GM23338 (cell line): ENCODE measurements at regions not wholly inside any gene's neighbourhood (a gene's known extent, or its start where the extent isn't known, plus 50 kb on each side); places are given as distances from the start of the nearest gene placed in this dataset.
A peak's percentile ranks its signal among the peaks of the same experiment; 100 is the strongest.

ENCODE experiments used
- ATAC-seq: fragments of 200-7000 bp; cut with Tn5 transposase; 3 replicates; pipeline ENCODE4 v1.9.1; 2020
- DNase-seq: peaks from one replicate; pipeline ENCODE4 v3.0.0-alpha.2; 2015; ENCODE audit warnings: low spot score
- H2AFZ ChIP-seq: fragments of 200-600 bp; sonication (generic); 2 replicates; pipeline ENCODE4 v1.8.0; 2016; ENCODE audit warnings: antibody characterized with exemption, mild to moderate bottlenecking, moderate library complexity
- H3F3A ChIP-seq: fragments of 200-600 bp; sonication (generic); replicated peaks from 2 replicates; pipeline ENCODE4 v1.8.0; 2017; ENCODE audit warnings: antibody characterized with exemption, mixed run types, low read depth
- H3K27ac ChIP-seq: fragments of 200-600 bp; sonication (generic); 2 replicates; pipeline ENCODE4 v1.6.1; 2016; ENCODE audit warnings: low read depth
- H3K27me3 ChIP-seq: fragments of 200-600 bp; sonication (generic); 2 replicates; pipeline ENCODE4 v1.8.0; 2016; ENCODE audit warnings: mild to moderate bottlenecking, mixed run types, moderate library complexity; ENCODE audit not compliant: insufficient read depth
- H3K36me3 ChIP-seq: fragments of 200-600 bp; sonication (generic); 2 replicates; pipeline ENCODE4 v1.8.0; 2016; ENCODE audit warnings: mild to moderate bottlenecking; ENCODE audit not compliant: insufficient read depth
- H3K4me1 ChIP-seq: fragments of 200-600 bp; sonication (generic); 2 replicates; pipeline ENCODE4 v1.8.0; 2016; ENCODE audit warnings: mild to moderate bottlenecking, moderate library complexity; ENCODE audit not compliant: insufficient read depth
- H3K4me2 ChIP-seq: fragments of 200-600 bp; sonication (generic); 2 replicates; pipeline ENCODE4 v1.7.1; 2017; ENCODE audit warnings: mixed run types
- H3K4me3 ChIP-seq: fragments of 200-600 bp; sonication (generic); 2 replicates; pipeline ENCODE4 v1.6.1; 2016; ENCODE audit warnings: mixed run types
- H3K79me2 ChIP-seq: fragments of 200-600 bp; sonication (generic); replicated peaks from 2 replicates; pipeline ENCODE4 v1.8.0; 2017; ENCODE audit warnings: mild to moderate bottlenecking; ENCODE audit not compliant: insufficient read depth
- H3K9me2 ChIP-seq: fragments of 200-600 bp; sonication (generic); 2 replicates; pipeline ENCODE4 v1.8.0; 2017; ENCODE audit not compliant: insufficient read depth
- H4K20me1 ChIP-seq: fragments of 200-600 bp; sonication (generic); replicated peaks from 2 replicates; pipeline ENCODE4 v1.8.0; 2017; ENCODE audit warnings: mild to moderate bottlenecking; ENCODE audit not compliant: insufficient read depth
- H3K27ac Mint-ChIP-seq: 2 replicates; pipeline ENCODE4 v1.8.0; 2020; ENCODE audit warnings: inconsistent platforms, mild to moderate bottlenecking, moderate library complexity, mixed read lengths
- H3K27me3 Mint-ChIP-seq: 3 replicates; pipeline ENCODE4 v1.8.0; 2022; ENCODE audit warnings: low read depth, mild to moderate bottlenecking, moderate library complexity, mixed read lengths, inconsistent platforms; ENCODE audit not compliant: insufficient read depth, poor library complexity
- H3K36me3 Mint-ChIP-seq: 3 replicates; pipeline ENCODE4 v1.8.0; 2021; ENCODE audit warnings: low read depth, mild to moderate bottlenecking, inconsistent platforms, moderate library complexity, mixed read lengths
- H3K4me1 Mint-ChIP-seq: 3 replicates; pipeline ENCODE4 v1.8.0; 2020; ENCODE audit warnings: mild to moderate bottlenecking, inconsistent platforms, mixed read lengths
- H3K4me3 Mint-ChIP-seq: 3 replicates; pipeline ENCODE4 v1.8.0; 2021; ENCODE audit warnings: moderate library complexity, mild to moderate bottlenecking, inconsistent platforms, mixed read lengths
- H3K9me3 Mint-ChIP-seq: 3 replicates; pipeline ENCODE4 v1.8.0; 2020; ENCODE audit warnings: moderate library complexity, mild to moderate bottlenecking, inconsistent platforms, mixed read lengths
- TF ChIP-seq, protein P1 (sequence below), 2 experiments: fragments of 200-600 bp in 1 of 2; sonication (generic) in 1 of 2; conservative IDR thresholded peaks; 2 replicates each; pipeline versions ENCODE4 v1.5.1 to v1.6.1; 2016 to 2017; ENCODE audit warnings: antibody characterized with exemption in 2 of 2, low read depth in 2 of 2, mild to moderate bottlenecking in 2 of 2, moderate library complexity in 1 of 2
- TF ChIP-seq, protein P2 (sequence below): fragments of 250-450 bp; sonication (Bioruptor Pico); IDR thresholded peaks from 2 replicates; pipeline ENCODE4 v1.5.0; 2020; ENCODE audit warnings: mild to moderate bottlenecking, moderate library complexity

DNA sequence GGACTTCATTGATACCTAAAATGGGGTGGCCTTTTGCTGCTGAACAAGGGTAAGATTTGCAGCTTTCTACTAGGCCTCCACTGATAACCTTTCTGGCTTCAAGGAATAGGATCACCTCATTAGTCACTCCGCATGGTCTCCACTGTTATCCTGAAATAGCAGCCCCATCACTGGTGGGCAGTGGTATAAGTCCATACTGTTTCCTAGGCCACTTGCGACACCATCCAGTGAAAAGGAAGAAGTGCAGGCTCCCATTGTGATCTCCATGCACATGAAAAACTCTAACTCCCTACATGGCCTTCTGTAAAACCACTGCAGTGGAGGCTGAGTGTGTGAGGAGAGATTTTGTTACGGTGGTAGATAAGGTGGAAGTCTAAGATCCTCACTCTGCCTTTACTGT lies 1455.9 kb downstream of the SI start:
- peak; percentile 100 for ATAC-seq
- no peaks in the 10 kb centered on the region for H3K36me3 Mint-ChIP-seq
- H3K27ac Mint-ChIP-seq = no peak overlapping the region

More for the DNA sequence above, 1455.9 kb downstream of the SI start:
- H3K4me2 ChIP-seq = no peak overlapping the region
- no peak overlapping the region for H3K4me3 ChIP-seq
- H3K4me3 Mint-ChIP-seq = no peak overlapping the region
- H3K9me2 ChIP-seq = no peaks in the 10 kb centered on the region
- H4K20me1 ChIP-seq = no peaks in the 10 kb centered on the region
- no peaks in the 10 kb centered on the region for H3K9me3 Mint-ChIP-seq
- H3K27ac ChIP-seq = no peak overlapping the region
- no peaks in the 10 kb centered on the region for H3K4me1 ChIP-seq
- H2AFZ ChIP-seq = no peak overlapping the region
- H3K4me1 Mint-ChIP-seq = no peaks in the 10 kb centered on the region; the same call in 2 of the 3 replicates
- no peaks in the 10 kb centered on the region for H3K27me3 ChIP-seq
- no peaks in the 10 kb centered on the region for H3K27me3 Mint-ChIP-seq
- H3K36me3 ChIP-seq = no peaks in the 10 kb centered on the region
- TF ChIP-seq, protein P1, sequence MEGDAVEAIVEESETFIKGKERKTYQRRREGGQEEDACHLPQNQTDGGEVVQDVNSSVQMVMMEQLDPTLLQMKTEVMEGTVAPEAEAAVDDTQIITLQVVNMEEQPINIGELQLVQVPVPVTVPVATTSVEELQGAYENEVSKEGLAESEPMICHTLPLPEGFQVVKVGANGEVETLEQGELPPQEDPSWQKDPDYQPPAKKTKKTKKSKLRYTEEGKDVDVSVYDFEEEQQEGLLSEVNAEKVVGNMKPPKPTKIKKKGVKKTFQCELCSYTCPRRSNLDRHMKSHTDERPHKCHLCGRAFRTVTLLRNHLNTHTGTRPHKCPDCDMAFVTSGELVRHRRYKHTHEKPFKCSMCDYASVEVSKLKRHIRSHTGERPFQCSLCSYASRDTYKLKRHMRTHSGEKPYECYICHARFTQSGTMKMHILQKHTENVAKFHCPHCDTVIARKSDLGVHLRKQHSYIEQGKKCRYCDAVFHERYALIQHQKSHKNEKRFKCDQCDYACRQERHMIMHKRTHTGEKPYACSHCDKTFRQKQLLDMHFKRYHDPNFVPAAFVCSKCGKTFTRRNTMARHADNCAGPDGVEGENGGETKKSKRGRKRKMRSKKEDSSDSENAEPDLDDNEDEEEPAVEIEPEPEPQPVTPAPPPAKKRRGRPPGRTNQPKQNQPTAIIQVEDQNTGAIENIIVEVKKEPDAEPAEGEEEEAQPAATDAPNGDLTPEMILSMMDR (conservative IDR thresholded peaks at IDR 0.05; ENCODE audit: low read depth in 2 of 2) = peak; percentile 66 to 94
- TF ChIP-seq, protein P2, sequence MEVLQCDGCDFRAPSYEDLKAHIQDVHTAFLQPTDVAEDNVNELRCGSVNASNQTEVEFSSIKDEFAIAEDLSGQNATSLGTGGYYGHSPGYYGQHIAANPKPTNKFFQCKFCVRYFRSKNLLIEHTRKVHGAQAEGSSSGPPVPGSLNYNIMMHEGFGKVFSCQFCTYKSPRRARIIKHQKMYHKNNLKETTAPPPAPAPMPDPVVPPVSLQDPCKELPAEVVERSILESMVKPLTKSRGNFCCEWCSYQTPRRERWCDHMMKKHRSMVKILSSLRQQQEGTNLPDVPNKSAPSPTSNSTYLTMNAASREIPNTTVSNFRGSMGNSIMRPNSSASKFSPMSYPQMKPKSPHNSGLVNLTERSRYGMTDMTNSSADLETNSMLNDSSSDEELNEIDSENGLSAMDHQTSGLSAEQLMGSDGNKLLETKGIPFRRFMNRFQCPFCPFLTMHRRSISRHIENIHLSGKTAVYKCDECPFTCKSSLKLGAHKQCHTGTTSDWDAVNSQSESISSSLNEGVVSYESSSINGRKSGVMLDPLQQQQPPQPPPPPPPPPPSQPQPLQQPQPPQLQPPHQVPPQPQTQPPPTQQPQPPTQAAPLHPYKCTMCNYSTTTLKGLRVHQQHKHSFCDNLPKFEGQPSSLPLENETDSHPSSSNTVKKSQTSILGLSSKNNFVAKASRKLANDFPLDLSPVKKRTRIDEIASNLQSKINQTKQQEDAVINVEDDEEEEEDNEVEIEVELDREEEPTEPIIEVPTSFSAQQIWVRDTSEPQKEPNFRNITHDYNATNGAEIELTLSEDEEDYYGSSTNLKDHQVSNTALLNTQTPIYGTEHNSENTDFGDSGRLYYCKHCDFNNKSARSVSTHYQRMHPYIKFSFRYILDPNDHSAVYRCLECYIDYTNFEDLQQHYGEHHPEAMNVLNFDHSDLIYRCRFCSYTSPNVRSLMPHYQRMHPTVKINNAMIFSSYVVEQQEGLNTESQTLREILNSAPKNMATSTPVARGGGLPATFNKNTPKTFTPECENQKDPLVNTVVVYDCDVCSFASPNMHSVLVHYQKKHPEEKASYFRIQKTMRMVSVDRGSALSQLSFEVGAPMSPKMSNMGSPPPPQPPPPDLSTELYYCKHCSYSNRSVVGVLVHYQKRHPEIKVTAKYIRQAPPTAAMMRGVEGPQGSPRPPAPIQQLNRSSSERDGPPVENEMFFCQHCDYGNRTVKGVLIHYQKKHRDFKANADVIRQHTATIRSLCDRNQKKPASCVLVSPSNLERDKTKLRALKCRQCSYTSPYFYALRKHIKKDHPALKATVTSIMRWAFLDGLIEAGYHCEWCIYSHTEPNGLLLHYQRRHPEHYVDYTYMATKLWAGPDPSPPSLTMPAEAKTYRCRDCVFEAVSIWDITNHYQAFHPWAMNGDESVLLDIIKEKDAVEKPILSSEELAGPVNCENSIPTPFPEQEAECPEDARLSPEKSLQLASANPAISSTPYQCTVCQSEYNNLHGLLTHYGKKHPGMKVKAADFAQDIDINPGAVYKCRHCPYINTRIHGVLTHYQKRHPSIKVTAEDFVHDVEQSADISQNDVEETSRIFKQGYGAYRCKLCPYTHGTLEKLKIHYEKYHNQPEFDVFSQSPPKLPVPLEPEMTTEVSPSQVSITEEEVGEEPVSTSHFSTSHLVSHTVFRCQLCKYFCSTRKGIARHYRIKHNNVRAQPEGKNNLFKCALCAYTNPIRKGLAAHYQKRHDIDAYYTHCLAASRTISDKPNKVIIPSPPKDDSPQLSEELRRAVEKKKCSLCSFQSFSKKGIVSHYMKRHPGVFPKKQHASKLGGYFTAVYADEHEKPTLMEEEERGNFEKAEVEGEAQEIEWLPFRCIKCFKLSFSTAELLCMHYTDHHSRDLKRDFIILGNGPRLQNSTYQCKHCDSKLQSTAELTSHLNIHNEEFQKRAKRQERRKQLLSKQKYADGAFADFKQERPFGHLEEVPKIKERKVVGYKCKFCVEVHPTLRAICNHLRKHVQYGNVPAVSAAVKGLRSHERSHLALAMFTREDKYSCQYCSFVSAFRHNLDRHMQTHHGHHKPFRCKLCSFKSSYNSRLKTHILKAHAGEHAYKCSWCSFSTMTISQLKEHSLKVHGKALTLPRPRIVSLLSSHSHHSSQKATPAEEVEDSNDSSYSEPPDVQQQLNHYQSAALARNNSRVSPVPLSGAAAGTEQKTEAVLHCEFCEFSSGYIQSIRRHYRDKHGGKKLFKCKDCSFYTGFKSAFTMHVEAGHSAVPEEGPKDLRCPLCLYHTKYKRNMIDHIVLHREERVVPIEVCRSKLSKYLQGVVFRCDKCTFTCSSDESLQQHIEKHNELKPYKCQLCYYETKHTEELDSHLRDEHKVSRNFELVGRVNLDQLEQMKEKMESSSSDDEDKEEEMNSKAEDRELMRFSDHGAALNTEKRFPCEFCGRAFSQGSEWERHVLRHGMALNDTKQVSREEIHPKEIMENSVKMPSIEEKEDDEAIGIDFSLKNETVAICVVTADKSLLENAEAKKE (CRISPR knock-in tag) = no peak
- DNase-seq = peak; percentile 81
- no peaks in the 10 kb centered on the region for H3K79me2 ChIP-seq
- H3F3A ChIP-seq = no peaks in the 10 kb centered on the region
